CD4-positive, alpha-beta T cell treated with Interleukin-1 beta for 1 hour (primary cell): ENCODE measurements at regions not wholly inside any gene's neighbourhood (a gene's known extent, or its start where the extent isn't known, plus 50 kb on each side); places are given as distances from the start of the nearest gene placed in this dataset.

Experiments used
- DNase-seq, 2 donors: peaks; one replicate each; pipeline ENCODE4 v3.0.0-alpha.2; 2020 to 2022

DNA sequence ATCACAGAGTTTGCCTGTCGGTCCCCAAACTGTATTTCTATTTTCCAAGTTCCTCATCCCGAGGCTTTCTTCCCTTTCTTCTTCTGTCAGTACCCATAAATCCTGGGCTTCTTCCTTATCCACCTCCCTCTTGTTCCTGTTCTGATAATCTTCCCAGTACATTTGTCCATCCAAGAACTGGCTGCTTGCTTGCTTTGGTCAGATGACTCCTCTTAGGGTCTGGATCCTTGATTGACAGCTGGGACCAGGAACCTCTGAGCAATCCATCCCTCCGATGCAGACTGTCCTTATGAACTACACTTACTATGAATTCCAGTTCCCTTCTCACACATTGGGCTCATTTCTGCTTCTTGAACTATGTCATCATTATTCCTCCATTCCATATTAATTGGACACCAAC is 275.3 kb upstream of the CITED2 start:
- no peak for DNase-seq

DNA sequence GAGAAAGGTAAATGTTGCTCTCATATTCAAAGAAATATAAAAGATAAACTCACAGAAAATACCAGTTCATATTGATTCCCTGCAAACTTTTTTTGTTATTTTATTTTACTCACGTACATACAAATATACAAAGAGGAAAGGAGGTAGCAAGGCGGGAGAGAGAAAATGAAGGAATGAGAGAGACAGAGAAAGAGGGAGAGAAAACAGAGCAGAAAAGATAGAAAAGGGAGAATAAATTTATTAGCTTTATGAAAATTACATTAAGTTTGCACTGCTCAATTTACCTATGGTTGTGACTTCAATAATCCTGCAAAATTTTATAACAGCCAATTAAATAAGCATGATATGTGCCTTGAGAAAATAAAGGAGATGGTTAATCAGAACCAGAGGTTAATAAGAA is 274.7 kb upstream of the CITED2 start:
- no peak for DNase-seq

DNA sequence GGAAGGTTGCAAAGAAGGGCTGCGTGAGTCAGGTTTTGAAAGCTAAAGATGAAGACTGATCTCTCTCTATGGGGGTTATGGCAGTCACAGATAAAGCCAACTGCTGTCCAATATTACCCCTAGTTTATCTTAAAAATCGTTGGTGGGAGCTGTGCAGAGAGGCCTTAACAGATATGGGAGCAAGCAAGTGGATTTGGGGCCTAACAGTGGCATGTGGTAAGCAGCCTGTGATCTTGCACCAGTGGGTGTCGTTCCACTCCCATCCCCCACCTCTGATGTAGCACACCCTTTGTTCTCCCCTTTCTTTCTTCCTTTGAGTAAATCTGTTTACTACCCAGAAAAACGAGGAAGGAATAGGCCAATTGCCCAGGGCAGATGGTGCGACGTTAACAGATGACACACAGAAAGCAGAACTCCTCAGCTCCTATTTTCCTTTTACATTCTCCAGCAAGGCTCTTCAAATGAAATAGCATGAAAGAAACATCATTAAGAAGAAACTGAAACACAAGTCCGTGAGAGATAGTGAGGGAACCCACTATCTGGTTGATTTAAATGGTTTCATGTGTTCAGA is 274.1 kb upstream of the CITED2 start:
- DNase-seq = no peak

DNA sequence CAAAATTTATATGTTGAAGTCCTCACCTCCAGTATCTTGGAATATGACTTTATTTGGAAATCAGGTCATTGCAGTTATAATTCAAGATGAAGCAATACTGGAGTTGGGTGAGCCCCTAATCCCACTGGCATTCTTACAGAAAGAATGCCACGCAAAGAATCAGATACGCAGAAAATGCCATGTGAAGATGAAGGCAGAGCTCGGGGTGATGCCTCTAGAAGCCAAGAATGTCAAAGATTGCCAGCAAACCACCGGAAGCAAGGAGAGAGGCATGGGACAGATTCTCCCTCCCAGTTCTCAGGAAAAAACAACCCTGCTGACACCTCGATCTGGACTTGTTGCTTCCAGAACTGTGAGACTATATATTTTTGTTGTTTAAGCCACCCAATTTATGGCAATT is 273.4 kb upstream of the CITED2 start:
- no peak for DNase-seq

DNA sequence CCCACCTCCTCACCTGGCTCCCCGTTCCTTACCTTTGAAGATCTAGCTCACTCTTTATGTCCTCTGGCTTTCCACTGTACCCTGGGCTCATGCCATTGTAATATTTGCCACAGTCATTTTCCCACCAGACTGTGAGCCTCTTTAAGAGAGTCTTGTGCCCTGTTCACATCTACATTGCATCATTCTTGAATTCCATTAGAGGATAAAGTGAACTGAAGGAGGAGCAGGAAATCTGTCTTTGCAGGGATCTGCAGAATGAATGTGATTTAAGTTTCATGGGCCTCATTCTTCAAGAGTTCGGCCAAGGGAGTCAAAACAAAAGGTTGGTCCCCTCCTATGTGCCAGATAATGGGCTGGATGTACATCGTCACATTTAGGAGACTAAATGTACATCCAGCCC is 272.6 kb upstream of the CITED2 start:
- no peak for DNase-seq

DNA sequence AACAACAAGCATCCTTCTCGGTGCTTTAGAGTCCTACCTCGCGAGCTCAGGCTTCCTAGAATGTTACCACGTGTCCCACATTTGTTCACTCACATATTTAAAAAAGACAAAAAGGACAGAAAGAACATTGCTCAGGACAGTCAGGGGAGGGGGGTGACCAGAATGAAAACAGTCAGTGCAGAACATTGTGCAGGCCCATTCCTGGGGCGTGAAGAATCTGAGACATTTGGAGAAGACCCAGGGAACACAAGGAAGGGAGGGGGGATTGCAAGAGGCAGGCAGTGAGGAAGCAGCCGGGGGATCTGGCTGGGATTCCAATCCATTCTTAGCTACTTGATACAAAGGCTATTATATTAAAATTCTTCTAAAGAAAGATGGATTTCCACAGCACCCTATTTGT is 270.4 kb upstream of the CITED2 start:
- no peak for DNase-seq

DNA sequence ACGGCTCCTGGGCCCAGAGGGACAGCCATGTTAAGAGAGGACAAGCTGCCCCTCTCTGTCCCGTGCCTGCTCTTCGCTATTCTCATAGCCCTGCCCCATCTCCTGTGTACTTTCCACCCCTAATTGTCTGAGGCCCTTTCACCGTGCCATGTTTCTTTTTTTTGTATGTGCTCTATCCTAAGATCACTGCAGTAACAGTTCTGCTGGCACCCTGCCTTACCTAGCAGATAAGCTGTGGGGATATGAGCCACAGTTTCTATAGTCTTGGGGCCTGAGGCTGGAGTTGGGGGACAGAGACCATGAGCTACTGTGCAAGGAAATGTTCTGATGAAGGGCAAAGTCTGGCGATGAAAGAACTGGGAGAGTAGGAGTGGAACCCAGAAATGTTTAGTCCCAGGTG is 269.5 kb upstream of the CITED2 start:
- DNase-seq = no peak

DNA sequence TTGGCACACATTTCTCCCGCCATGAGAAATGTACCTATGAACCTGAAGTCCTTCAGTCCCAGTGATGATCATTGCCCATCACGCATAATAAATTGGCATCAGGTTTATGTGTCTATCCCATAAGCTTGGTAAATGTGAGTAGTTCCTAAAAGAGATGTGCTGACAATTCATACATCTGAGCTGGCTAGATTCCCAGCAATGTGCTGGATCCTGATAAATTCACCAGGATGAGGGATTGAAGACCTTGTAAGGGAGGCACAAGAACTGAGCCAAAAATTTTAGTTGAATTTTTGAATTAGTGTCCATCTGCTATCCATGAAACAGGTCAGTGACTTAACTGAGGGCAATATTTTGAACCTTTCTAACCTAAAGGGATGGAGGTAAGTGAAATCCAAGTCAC is 267.9 kb upstream of the CITED2 start:
- no peak for DNase-seq

DNA sequence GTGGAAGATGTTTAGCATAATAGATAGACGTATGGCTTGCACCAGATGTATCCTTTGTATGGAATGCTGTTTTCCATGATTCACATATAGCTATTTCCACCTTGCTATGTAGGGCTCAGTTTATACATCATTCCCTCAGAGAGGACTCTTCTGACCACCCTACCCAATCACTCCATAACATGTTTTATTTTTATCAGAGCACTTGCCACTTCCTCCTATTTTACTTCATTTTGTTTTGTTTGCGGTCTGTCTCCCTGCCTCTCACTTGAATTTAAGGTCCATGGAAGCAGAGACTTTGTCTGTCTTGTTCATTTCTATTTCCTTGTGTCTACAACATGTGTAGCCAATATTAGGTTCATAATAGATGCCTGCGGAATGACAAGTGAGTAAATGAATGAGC is 266.9 kb upstream of the CITED2 start:
- DNase-seq = no peak

DNA sequence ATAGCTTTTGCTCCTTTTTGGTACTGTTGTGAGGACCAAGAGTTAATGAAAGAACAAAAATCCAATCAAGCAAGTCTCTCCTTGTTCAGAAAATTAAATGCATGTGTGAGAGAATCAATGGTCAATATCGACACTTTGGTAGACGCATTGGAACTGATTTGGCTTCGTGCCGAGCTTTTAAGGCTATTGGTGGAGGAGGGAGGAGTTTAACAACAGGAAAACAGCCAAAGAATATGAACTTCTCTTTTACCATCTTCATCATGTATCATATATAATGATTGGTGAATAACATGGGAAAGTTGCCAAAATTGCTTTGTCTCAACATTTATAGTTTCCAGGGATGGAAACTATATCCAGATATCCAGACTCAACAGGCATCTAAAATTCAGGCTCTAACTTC is 266.5 kb upstream of the CITED2 start:
- no peak for DNase-seq

DNA sequence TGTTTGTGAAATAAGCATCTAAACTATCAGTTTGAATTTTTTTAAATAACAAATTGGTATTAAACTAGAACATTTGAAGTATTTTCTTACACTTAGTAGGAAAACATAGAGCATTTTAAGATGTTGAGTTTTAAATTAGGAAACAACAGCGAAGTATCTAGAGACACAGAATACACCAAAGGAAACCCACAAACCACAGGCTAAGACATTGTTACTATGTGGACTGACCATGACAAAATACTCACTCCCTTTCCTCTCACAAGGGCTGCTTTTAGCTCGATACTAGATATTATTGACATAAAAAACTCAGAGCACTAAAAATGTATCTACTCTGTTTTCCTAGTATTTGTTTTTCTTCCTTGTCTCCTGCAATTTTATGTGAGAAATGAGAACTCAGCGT is 266.0 kb upstream of the CITED2 start:
- peak in 1 of 2 donors; percentile 1 for DNase-seq

DNA sequence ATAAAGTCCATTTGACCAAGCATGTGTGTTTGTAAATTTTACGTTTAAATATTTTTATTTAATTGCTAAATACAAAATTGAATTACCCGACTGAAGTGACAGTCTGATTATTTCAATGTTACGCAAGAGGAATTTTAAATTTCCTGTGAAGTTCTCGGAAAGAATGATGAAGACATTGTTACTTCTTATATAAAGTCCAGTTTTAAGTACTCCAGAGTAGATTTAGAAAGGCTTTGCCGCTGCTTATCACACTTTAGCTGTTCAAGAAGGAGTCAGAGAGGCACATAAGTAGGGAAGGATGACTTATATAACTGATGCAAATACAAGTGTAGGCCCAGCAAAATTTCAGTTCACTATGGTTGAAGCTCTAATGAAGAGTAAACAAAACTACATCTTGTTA is 265.1 kb upstream of the CITED2 start:
- no peak for DNase-seq

DNA sequence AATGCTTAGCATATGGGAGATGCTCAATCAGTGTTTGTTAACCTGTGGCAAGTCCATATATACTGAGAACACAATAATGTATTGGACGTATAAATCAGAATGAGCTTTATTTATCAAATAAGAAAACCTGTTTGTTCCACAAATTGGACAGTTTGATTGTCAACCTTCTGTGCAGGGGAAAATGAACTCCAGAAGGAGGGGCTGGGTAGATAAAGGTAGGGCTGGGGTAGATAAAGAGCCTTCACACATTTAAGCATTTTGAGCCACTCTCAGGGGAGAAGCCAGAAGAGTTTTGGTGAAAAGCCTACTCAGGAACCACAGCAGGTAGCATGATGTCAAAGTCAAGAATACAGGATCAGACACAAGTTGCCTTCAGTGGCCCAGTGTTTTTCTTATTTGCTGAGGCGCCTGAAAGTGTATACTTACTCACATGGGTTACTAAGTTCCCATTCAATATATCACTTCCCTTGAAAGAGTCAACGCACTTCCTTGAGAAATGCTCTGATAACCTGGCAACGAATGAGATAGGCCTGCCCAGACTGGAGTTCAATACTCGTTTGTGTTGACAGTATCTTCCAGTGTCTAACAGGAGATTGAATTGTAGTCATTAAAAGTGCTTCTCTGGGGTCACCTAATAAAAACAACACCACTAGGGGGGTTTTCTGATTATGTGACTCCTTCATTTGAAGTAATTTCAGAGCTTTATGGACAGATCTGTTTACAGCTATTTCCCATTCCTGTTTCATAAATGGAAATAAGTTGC is 263.9 kb upstream of the CITED2 start:
- DNase-seq = no peak

DNA sequence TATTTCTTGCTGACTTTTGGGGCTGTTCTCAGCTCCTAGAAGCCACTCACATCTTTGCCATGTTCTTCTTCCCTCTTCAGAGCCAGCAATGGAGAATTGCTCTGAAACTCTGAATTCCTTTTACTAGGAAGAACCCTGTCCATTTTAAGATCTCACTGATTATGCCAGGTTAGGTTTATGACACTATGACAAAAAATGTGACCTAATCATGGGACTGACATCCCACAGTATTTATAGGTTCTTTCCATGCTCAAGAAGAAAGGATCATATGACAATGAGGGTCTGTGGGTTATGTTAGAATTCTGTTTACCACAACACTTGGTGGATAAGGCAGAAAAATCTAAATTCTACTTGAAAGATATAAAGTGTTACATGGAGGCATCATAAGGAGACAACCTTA is 263.3 kb upstream of the CITED2 start:
- DNase-seq = no peak

DNA sequence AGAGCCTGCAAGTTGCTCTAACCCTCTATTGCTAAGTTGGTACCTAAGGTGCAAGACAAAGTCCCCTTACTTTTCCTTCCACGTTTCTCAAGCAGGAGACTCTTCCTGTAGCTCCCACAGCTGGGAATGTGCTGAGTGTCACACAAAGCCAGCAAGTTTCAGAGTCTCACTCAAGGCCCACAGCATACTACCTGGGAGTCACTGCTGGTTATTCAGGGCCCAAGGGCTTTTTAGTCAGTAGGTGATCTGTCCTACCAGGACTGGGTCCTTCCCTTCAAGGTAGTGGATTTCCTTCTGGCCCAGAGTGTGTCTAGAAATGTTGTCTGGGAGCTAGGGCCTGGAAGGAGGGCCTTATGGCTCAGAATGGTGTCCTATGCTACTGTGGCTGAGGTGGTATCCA is 261.9 kb upstream of the CITED2 start:
- no peak for DNase-seq

DNA sequence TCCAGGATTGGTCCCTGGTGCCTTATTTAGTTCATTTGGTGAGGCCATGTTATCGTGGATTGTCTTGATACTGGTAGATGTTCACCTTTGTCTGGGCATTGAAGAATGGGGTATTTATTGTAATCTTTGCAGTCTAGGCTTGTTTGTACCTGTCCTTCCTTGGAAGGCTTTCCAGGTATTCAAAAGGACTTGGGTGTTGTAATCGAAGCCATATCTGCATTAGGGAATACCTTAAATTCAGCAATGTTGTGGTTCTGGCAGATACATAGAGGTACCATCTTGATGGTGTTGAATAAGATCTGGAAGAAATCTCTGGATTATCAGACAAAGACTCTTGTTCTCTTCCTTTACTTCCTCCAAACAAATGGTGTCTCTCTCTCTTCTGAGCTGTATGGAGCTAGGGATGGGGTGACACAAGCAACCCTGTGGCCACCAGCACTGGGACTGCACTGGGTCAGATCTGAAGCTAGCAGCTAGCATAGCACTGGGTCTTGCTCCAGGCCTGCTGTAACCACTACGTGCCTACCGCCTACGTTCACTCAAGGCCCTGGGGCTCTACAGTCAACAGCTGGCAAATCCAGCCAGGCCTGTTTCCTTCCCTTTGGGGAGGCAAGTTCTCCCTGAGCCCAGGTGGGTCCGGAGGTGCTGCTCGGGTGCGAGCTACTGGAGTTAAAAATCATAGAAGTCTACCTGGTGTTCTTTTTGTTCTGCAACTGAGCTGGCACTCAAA is 261.1 kb upstream of the CITED2 start:
- DNase-seq = no peak

DNA sequence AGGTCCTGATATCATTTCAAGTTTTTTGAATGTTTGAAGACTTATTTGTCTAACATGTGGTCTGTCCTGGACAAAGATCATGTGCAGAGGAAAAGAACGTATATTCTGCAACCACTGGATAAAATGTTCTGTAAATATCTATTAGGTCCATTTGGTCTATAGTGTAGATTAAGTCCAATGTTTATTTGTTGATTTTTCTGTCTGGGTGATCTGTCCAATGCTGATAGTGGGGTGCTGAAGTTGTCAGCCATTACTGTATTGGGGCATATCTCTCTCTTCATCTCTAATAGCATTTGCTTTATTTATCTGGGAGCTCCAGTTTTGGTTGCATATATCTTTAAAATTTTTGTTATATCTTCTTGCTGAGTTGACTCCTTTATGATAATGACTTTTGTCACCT is 258.4 kb upstream of the CITED2 start:
- DNase-seq = no peak

DNA sequence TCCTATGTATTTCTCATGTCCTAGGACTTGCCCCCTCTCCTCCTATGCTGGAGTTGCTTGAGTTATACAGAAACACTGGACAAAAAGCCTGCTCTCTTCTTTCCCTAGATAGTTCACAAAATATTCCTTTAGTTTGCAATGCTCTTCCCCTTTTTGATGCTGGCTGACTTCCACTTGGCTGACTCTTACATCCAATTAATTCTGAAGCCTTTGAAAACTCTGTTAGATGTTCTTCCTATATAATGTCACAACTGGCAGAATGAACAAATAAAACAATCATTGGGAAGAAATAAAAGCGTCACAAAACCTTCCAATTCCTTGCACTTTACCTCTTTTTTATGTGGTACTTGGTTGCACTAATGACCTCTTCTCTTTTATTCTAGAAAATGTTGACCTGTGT is 253.8 kb upstream of the CITED2 start:
- no peak for DNase-seq

DNA sequence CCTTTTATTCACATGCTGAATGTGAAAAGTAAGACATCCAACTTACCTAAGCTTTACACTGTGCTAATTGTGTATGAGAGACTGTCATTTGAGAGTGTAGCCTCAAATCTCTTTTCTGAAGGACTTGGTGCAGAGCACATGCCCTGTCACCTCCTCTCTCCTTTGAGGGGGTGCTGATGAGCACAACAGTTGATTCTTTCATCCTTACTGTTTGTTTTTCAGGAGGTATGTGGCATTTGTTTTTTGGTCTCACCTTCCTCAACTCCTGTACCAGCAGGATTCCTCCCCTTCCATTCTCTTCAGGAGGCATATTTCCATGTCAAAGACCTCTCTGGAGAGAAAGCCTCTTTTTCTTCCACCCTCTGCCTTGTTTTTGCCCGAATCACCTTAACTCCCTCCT is 252.6 kb upstream of the CITED2 start:
- no peak for DNase-seq

DNA sequence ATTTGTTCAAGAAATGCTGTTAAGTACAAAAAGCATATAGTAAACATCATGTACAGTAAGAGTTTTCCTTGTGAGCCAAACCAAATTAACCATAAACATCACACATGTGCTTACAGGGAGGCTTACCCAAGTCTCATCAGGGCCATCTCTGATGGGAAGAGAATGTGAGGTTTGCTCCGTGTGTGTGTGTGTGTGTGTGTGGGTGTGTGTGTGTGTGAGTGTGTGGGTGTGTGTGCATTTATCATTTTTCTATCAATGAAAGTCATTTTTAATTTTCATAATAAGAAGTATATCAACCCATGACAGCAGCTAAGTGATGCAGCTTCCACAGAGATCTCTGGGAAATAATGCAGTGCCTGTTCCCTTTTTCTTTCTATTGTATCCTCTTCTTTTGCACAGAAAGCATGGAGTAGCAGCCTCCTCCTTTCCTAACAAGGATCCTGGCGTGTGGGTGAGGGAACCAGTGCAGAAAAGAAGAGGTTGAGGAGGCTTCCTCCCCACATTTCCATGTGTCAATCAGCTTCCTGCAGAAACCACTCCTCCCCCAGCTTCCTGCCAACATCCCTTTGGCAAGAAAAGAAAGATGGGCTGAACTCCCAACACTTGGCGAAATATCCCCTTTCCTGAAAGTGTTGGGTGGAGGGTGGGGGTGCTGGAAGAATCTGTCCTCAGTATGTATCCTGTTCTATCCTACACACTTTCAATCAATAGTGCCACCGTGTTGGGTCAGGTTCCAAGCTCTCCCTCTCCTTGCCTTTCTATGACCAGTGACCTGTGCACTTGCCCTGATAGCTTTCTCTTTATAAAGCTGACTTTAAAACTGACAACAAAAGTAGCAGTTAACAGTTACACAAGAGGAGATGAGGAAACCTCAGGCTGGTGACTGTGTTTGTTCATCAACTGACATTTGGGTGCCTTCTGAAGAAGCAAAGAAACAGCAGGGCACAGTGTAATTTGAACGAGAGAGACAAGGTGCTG is 251.8 kb upstream of the CITED2 start:
- DNase-seq = no peak

DNA sequence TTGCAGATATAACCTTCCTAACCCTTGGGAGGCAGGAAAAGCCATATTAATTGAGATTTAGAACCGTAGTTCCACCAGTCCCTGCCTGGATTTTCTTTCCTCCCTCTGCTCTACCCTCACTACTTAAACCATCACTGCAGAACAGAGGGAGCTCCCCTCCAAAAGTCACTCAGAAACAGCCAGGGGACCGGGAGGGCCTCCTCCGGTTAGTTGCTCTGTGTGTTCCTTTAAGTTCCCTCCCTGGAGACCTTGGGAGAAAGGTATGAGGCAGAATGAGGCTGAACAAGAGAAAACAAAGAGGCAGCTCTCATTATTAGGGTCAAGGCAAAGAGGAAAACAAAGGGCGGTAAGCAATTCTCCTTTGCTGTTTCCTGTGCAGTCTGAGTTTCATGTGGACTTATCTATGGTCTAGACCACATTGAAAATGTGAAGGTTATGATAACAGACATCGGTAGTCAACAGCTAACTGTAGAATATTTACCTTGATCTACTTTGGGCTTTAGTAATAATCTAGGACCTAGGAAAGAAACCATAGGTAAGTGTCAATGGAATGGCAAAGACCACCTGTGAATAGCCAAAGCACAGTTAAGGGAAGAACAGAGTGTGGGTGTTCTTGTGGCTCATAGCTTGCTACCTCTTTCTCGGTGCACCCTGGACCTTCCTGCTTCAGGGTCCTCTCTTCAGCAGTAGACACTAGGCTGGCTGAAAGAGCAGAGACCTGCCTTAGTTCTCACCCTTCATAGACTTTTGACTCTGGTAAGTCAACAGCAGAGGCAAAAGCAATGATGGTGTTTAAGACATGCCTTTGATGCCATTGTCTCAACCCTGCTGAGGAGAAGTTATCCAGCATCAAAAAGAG is 250.9 kb upstream of the CITED2 start:
- no peak for DNase-seq

DNA sequence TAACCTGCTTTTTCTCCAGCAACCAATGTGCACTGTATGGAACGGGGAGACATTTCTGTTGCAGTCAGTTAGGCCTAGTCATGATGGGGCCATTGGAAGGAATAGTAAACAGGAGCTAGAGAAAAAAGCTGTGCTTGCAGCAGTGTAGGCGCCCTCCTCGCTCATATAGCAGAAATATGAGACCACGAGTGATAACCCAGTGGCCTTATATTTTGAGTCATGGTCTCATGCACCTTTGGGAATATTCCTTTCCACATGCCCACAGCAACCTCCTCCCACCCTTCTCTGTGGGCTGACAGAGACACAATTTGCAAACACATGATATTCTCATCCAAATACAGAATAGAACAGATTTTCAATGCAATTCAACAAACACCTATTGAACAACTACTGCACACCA is 248.9 kb upstream of the CITED2 start:
- no peak for DNase-seq
